Esophagus muscularis mucosa (tissue), 4 donors: ENCODE measurements at regions not wholly inside any gene's neighbourhood (a gene's known extent, or its start where the extent isn't known, plus 50 kb on each side); places are given as distances from the start of the nearest gene placed in this dataset.

Source experiments
- DNase-seq: peaks from one replicate; pipeline ENCODE4 v3.0.0-alpha.2; 2017; ENCODE audit errors: extremely low spot score
- H3K27ac ChIP-seq, 4 donors: fragments of 200-600 bp; sonication (generic); replicated peaks in 1 of 4; 1 replicate in 3 of 4; 2 replicates in 1 of 4; pipeline ENCODE4 v1.5.1; 2016 to 2019; ENCODE audit warnings: mild to moderate bottlenecking in 1 of 4
- H3K27me3 ChIP-seq, 4 donors: fragments of 200-600 bp; sonication (generic); one replicate each; pipeline versions ENCODE4 v1.5.1 to v1.6.0; 2016 to 2019
- H3K36me3 ChIP-seq, 4 donors: fragments of 200-600 bp; sonication (generic); one replicate each; pipeline ENCODE4 v1.5.1; 2016 to 2019
- H3K4me1 ChIP-seq, 4 donors: fragments of 200-600 bp; sonication (generic); one replicate each; pipeline ENCODE4 v1.5.1; 2016 to 2019
- H3K4me3 ChIP-seq, 4 donors: fragments of 200-600 bp; sonication (generic); 1 replicate in 2 of 4; 2 replicates in 2 of 4; pipeline ENCODE4 v1.5.1; 2016 to 2019; ENCODE audit warnings: mild to moderate bottlenecking in 4 of 4, moderate library complexity in 1 of 4
- H3K9me3 ChIP-seq, 4 donors: fragments of 200-600 bp; sonication (generic); 1 replicate in 3 of 4; 2 replicates in 1 of 4; pipeline ENCODE4 v1.5.1; 2016 to 2019
- CTCF ChIP-seq, 3 experiments: fragments of 200-600 bp in 2 of 3; fragments of 450-650 bp in 1 of 3; sonication (generic) in 2 of 3; IDR thresholded peaks; one replicate each; pipeline ENCODE4 v1.5.1; 2017 to 2019; ENCODE audit warnings: antibody characterized with exemption in 3 of 3, mild to moderate bottlenecking in 2 of 3, moderate library complexity in 1 of 3
- EP300 ChIP-seq: sonication (generic); formaldehyde crosslinking; IDR thresholded peaks from one replicate; pipeline ENCODE4 v1.6.1; 2017; ENCODE audit warnings: antibody characterized with exemption
- POLR2A ChIP-seq: fragments of 450-650 bp; IDR thresholded peaks from one replicate; pipeline ENCODE4 v1.6.1; 2017; ENCODE audit warnings: antibody characterized with exemption, moderate library complexity, mild to moderate bottlenecking, low read depth
- POLR2AphosphoS5 ChIP-seq, 2 donors: sonication (generic); formaldehyde crosslinking; IDR thresholded peaks; one replicate each; pipeline ENCODE4 v1.6.1; 2017; ENCODE audit warnings: antibody characterized with exemption in 2 of 2
- WGBS: methylation state at CpG from one replicate; pipeline ENCODE4 v1.1.5; 2018; 5-methylcytosine and 5-hydroxymethylcytosine counted together
- intact Hi-C: fragments of 100-400 bp; cut with DNase I; formaldehyde crosslinking; loops from one replicate; pipeline ENCODE4 v1.15.1; 2023

- 90% methylated on average over 5 of the region's 5 CpGs for WGBS
- no peak overlapping the region for H3K27ac ChIP-seq
- no peaks in the 10 kb centered on the region for H3K9me3 ChIP-seq
- H3K4me3 ChIP-seq = no peak overlapping the region
- intact Hi-C loops = loop anchor here (5.0 kb wide), 2 partner anchors 159 to 241 kb away; no protein-coding TSS in a partner anchor
- H3K27me3 ChIP-seq = no peaks in the 10 kb centered on the region
- DNase-seq = no peak
- peaks cover 45 to 59% (median 51%) of the 10 kb centered on the region in 4 donors for H3K4me1 ChIP-seq
- no peaks in the 10 kb centered on the region for H3K36me3 ChIP-seq
- TF ChIP-seq EP300 (no peak), CTCF (IDR thresholded peaks at IDR 0.05) (no peak), POLR2AphosphoS5 (IDR thresholded peaks at IDR 0.05) (no peak), POLR2A (no peak)
Measured at GRCh38 chr1:234923626-234924025, 205.0 kb downstream of the TOMM20 start.

DNA sequence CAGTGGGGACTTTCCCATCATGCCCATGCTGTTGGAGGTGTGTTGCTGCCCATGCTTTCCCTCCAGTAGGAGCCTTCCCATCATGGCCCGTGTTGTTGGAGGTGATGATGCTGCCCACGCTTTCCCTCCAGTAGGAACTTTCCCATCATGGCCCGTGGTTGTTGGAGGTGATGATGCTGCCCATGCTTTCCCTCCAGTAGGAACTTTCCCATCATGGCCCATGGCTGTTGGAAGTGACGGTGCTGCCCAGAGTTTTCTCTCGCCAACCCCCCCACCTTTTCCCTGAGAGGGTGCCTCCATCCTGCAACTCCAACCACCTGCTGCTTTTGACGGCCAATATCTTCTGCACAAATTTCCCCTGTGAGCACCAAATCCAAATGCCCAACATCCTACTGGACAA is 205.7 kb downstream of the TOMM20 start:
- 97% methylated on average over 6 of the region's 6 CpGs for WGBS
- DNase-seq = no peak
- intact Hi-C loops = loop anchor here (5.0 kb wide), 2 partner anchors 159 to 241 kb away; no protein-coding TSS in a partner anchor

GRCh38 chr1:234921266-234922062 is 207.2 kb downstream of the TOMM20 start:
- no peaks in the 10 kb centered on the region for H3K36me3 ChIP-seq
- TF ChIP-seq CTCF (IDR thresholded peaks at IDR 0.05) (no peak), POLR2AphosphoS5 (IDR thresholded peaks at IDR 0.05) (peak; percentile 32 to 36)
- no peak for DNase-seq
- no peak overlapping the region for H3K4me3 ChIP-seq
- H3K4me1 ChIP-seq = peaks cover 58 to 70% (median 62%) of the 10 kb centered on the region in 4 donors
- 78% methylated on average over 14 of the region's 14 CpGs for WGBS
- H3K9me3 ChIP-seq = no peaks in the 10 kb centered on the region
- intact Hi-C loops = loop anchor here (5.0 kb wide), 2 partner anchors 161 to 239 kb away; no protein-coding TSS in a partner anchor
- H3K27me3 ChIP-seq = no peaks in the 10 kb centered on the region
- peak overlapping the region in 3 of 4 donors; percentile 81 to 85 (median 83) for H3K27ac ChIP-seq

More for the DNA sequence above, 205.7 kb downstream of the TOMM20 start:
- H3K27me3 ChIP-seq = no peaks in the 10 kb centered on the region
- no peak overlapping the region for H3K4me3 ChIP-seq
- H3K27ac ChIP-seq = no peak overlapping the region
- TF ChIP-seq CTCF (IDR thresholded peaks at IDR 0.05) (no peak), POLR2AphosphoS5 (IDR thresholded peaks at IDR 0.05) (no peak), POLR2A (no peak)
- no peaks in the 10 kb centered on the region for H3K36me3 ChIP-seq
- H3K9me3 ChIP-seq = no peaks in the 10 kb centered on the region
- peaks cover 51 to 63% (median 58%) of the 10 kb centered on the region in 4 donors for H3K4me1 ChIP-seq

DNA sequence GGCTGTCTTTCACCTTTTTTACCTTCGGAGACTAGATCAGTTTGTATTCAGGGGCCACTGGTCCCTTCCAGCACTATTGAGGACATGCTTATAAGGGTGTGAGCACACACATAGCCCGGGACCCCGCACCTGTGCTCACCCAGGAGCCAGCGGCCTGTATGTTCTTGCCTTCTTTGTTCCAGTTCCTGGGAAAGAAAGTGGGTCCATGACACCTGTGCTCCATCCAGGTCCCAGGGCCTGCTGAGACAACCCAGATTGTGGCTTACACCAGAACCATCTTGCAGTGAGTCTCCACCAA is 207.8 kb downstream of the TOMM20 start:
- intact Hi-C loops = loop anchor here (5.0 kb wide), 2 partner anchors 162 to 238 kb away; no protein-coding TSS in a partner anchor
- Histone ChIP-seq H3K27ac (peak overlapping the region in 3 of 4 donors; percentile 81 to 85 (median 83)), H3K9me3 (no peaks in the 10 kb centered on the region), H3K27me3 (no peaks in the 10 kb centered on the region), H3K4me3 (no peak overlapping the region), H3K36me3 (no peaks in the 10 kb centered on the region), H3K4me1 (peaks cover 58 to 70% (median 62%) of the 10 kb centered on the region in 4 donors)
- no peak for TF ChIP-seq POLR2A
- no peak for TF ChIP-seq CTCF (IDR thresholded peaks at IDR 0.05)
- no peak for TF ChIP-seq EP300
- TF ChIP-seq POLR2AphosphoS5 (IDR thresholded peaks at IDR 0.05) = no peak
- WGBS = 66% methylated on average over 4 of the region's 4 CpGs
- DNase-seq = no peak
